GM21825 (cell line): ENCODE measurements at regions not wholly inside any gene's neighbourhood (a gene's known extent, or its start where the extent isn't known, plus 50 kb on each side); places are given as distances from the start of the nearest gene placed in this dataset.

ENCODE experiments used
- ATAC-seq: cut with Tn5 transposase; IDR thresholded peaks from one replicate; pipeline ENCODE4 v1.9.1; 2021; ENCODE audit warnings: mild to moderate bottlenecking, moderate library complexity; ENCODE audit not compliant: unreplicated experiment

DNA sequence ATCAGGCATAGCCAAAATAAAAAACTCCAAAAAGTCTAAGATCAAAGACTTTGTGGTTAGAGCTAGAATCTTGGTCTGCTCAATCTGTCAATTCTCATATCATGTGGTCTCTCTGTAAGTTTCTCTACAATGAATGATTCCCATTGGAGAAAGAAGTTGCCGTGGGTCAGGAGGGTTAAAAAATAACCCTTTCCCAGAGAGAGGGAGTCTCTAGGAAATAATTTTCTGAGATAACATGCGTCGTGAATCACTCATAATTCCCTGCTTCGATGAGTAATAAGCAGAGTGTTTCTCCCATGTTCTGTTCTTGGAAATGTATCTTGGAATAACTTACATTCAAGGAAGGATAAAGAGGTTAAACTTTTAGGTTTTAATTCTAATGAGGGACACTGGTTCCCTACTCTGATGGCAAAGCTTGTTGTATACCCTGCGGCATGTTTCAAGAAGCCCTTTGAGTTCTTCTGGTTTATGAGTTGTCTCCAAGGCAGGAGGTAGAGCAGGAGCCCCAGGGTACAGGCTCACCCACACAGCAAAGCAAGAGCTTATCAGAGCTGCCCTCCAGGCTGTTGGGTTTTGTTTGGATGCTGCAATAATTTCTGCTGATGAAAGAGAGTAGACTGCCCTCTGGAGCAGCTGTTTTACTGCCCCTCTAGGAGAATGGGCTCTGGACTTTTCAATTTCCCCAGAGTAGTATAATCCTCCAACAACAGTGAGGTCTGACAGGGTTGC, 599.1 kb downstream of the QKI start:
- no peak for ATAC-seq

DNA sequence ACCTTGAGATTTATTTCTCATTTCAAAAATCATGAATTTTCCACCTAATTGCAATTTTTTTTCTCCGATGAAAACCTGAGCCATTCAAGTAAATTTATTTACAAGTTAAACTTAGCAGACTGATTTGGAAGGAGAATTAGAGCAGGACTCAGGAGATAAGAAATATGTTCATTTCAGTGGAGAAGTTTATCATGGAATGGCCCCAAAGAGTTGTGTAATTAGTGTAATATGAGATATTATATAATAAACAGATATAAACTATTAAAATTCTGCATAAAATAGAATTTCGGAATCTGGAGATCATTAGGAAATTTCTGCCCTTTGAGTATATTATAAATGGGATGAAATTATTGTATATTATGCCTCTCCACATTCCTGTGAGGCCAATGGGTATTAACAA, 596.8 kb downstream of the QKI start:
- ATAC-seq, result no peak

DNA sequence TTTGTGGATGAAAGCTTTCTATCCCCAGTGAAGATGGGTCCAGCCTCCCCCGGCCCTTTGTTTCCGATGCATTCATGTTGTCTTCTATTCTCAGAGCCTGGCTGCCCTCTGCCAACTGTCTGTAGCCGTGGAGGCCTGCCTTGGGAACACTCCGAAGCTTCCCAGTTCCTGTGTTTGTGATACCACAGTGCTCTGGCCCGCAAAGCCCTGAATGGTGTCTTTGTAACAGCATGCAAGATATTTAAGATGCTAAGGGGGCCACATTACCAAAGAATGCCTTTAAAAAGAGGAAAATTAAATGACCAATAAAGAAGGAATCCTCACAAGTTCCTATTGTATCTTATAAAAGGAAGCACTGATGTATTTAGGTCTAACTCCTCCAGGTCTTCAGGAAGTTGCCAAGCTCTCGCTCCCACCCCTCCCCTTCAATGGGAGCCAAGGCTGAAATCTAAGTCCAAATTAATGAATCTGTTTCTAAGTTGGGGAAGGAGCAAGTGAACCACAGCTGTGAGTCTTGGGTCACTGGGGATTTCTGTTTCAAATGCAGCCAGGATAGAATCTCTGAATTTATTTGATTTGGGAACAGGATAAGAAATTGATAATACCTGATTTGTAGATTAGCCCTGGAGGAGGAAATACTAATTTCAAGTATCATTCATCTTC, 596.1 kb downstream of the QKI start:
- no peak for ATAC-seq

DNA sequence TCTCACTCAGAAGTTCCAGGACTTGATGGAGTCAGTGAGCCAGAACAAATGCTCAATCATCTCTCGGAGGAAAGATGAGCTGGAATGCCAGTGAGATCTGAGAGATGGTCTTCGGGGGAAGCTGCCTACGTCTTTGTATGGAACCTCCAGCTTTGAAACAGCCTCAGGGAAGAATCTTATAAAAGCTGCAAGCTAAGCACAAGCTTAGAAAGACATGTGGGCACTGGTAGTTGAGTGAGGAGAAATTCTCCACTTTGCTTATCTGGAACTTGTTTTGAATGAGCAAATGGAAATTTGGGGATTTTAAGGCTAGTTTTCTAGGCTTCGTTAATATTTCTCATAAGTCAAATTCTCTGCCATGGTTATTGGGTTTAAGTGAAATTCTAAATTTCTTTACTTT, 594.4 kb downstream of the QKI start:
- no peak for ATAC-seq

DNA sequence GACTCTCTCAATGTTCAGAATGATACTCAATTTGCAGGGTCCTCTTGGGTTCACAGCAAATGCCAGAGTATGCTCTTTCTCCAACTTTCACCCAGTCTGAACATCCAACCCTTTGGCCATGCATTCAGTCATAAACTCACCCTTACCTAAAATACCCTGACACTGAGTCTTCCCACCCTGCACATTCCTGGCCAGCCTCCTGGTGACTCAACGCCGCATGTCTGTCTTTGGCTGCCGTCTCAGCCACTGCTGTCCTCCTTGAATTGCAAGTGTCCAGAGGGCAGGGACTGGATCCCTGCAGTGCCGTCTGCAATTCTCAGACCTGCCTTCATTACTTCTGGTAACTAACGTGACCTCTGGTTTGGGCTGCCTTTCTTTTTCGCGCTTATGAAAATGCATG, 593.4 kb downstream of the QKI start:
- no peak for ATAC-seq

DNA sequence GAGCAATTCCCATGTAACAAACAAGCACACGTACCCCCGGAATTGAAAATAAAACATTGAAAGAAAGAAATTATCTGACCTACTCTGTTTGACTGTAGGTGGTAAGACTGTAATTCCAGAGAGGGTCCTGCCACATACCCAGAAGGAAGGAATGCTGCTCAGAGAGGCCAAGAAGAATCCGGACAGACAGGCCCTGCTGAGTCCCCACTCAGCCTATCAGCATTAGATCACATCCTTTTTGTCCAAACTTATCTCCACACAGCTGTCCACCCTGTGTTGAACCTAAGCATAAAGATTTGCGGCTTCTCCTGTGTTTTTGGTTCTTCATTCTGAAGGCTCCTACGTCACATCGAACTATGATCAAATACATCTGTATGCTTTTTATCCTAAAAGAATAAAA, 591.9 kb downstream of the QKI start:
- ATAC-seq, result no peak

DNA sequence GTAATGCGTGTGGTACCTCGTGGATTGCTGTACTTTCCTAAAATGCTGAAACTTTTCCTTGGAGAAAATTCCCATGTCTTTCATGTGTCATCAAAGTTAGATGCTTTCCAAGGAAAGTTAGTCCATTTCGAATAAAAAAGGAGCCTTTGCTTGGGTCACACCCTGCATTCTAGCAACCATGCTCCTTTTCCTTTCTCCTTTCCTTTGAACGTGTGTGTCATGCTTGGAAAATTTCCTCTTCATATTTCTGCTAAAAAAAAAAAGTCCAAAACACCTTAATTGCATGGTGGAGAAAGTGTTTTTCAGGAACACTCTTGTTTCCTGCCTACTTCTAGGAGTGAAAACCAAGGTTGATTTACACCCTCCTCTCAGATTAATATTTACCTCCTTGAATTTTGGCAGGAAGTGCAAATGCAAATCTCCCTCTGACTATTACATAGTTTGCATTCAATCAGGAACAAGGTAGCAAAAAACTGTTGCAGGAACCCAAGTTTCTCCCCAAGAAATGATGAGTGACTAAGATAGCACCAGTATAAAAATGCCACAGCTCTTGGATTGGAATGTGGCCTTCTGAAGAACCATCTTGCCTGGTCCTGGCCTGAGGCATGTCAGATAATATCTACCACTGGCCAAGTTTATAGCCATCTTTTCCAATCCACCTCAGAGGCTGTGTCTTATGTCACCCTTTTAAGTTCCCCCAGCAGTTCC, 590.6 kb downstream of the QKI start:
- no peak for ATAC-seq

DNA sequence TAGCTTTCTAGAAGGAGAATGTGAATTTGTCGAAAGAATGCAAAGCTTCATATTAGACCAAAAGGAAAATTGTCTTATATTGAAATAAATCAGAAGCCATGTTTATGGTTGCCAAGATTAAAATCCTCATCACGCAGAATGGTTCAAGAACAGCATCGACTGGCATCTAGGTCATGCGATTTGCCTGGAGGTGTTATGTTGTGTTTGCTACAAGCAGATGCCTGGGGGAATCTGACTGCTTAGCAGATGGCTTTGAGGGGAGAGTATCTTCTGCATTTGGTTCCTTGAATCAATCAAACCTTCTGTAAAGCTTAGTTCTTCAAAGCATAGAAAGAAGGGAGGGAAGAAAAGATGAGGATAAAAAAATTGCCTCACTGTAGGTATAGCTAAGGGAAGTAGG, 585.8 kb downstream of the QKI start:
- no peak for ATAC-seq

DNA sequence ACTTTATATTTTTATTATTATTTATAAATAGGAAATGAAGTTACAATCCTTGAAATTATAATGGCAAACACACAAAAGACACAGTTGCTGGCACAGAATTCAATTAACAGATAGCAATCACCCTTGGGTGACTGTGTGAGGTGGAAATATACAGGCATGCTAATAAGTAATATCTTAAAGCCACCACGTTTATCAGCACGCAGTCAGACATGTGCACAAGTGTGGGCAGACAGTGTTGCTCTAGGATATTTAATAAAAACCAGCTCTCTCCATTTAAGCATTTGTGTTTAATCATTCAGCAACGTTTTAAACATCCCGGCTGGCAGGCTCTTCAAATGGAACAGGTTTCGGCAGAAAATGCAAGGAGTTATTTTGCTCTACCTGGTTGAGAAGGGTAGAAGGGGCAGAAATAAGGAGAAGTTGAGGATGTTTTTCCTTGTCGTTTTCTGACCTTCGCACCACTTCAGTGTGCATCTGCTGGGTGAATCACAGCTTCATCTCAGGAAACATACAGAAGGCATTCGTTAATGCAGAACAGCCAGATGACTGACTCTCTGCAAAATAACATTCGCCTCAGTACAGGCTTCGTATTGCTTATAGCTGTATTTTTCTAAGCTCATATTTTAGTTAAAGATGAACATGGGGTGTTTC, 585.1 kb downstream of the QKI start:
- ATAC-seq, result no peak

DNA sequence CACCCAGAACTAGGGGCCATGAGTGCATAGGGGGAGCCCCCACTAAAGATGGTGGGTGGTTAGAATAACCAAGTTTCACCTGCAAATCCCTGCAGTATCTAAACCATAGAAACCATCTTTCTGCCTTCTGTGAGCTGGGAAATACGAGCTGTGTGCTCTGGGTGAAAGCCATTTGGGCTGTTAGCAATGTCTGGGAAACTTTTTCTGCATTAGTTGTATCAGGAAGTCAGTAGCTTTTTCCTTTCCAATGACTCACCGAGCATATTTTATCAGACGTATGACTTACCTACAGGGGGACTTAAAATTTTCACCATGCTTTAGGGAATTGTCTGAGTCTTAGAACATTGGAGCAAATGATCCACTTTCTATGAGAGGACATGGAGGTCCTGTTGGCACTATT, 584.0 kb downstream of the QKI start:
- ATAC-seq, result no peak

DNA sequence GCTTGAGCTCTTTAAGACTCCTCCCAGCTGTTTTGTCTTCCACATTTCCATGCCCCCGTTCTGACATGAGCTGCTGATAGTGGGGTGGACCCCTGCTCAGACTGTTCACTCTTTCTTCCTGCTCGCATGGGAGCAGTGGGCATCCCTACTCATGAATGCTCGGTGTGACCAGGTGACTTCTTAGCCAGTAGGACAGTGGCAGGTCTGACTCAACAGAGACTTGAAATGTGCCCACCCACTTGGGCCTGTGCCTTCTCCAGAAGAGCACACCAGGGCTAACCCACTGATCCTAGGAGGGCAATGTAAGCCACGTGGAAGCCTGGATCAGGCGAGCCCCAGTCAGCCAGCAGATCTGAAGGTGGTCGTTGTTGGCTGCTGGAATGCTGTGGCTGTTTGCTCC, 582.0 kb downstream of the QKI start:
- no peak for ATAC-seq

DNA sequence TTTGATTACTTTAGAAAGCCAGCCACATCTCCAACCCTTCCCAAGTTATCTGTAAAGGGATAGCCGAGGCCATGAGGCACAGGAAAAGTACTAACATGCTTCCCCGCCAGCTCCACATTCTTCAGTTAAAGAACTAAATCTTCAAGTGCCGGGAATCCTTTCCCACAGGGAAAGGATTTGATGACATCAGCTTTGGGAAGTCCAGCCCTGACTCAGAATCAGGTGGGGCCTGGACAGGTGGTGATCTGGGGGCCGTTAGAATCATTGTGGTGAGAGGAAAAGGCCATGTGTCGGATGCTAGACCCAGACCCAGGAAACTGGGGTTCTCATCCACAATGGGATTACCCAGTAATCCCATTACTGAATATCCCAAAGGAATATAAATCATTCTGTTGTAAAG, 580.0 kb downstream of the QKI start:
- no peak for ATAC-seq

DNA sequence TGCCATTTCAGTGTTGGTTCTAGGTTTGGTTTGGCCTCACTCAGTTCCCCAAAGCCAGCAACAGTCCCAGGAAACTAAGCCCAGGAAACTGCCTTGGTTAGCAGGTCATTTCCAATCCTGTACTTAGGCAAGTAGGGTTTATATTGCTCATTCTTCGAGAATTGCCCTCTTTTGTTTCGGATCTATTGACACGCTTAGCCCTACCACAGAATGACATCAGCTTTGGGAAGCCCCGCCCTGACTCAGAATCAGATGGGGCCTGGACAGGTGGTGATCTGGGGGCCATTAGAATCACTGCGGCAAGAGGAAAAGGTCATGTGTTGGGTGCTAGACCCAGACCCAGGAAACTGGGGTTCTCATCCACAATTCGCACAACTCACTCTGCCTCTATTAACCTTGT, 578.2 kb downstream of the QKI start:
- ATAC-seq, result no peak

DNA sequence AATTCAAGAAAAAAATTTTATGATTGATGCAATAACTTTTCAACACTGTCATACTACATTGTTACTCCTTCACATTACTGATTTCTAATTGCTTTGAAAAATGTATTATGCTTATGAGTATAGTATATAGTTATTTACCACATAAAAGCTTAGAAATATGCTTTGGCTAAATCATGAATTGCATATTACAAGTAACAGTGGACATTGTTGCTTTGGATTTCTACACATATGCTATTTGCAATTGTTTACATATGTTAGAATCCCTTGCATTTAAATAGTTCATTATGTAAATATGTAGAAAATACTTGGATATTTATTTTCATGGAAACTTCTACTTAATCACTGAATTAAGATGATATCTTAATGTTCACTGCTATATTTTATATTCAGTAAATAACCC, 577.5 kb downstream of the QKI start:
- ATAC-seq, result no peak

DNA sequence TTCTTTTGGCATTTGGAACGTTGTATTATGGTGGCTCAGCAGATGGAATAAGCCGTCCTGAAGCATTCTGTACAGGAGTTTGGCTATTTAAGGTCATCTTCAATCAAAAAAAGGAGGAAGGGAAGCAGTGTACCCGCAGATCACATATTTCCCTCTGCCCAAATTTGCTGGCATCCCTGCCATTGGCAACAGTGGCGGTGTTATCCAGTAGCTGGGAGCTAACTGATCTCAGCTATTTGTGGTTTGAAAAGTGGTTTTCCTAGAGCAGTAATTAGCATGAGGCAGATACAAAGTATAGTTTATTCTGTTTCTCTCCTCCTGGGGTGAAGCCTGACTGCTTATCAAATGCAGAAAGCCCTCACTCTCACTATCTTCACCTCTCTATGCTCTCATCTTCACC, 576.8 kb downstream of the QKI start:
- ATAC-seq, result no peak

DNA sequence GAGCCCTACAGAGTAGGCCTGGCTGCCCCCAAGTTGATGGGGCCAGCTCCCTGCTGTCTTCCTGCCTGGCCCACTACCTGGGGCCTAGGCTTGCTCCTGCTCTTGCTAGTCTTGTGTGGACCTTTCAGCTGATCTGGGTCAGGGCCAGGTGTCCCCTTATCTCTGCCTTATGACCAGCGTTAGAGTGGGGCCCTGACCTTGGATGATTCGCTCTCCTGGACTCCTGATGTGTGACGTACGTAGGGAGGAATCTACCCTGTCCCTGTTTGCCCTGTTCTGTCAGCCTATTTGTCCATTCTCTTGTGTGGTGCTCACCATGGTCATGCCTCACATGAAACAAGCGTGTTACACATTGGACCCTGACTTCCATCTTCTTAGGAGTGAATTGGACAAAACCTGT, 571.8 kb downstream of the QKI start:
- ATAC-seq, result no peak

DNA sequence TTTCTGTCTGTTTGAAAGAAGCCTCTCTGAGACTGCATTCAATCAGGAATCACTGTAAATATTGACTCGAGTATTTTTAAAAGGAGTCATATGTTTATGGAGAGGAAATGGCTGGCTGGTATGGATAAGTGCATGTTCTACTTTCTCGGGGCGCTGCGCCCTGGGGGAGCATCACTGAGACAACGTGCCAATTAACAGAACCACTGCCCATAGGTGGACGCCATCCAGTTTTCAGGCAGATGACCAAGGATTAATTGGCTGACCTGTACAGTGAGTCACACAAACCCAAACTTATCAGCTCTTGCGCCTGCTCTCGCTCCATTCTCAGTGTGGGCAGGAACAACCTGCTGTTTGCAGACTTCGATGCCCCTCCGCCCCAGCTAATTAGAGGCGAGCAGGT, 571.2 kb downstream of the QKI start:
- ATAC-seq, result no peak

DNA sequence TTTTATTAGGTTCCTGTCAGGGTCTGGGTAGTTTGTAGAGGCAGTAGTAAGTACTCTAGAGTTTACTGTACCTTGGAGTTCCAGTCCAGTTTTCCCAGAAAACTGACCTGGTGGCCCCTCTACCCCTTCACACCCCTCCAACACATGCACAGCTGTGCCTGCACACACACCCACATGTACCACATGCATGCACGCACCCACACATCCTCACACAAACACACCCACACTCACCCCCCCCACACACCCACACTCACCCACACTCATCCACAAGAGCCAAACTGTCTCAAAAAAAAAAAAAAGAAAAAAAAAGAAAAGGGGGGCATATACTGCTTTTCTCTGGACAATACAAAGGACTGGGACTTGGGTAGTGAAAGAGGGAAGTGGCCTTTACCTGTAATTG, 570.5 kb downstream of the QKI start:
- no peak for ATAC-seq

DNA sequence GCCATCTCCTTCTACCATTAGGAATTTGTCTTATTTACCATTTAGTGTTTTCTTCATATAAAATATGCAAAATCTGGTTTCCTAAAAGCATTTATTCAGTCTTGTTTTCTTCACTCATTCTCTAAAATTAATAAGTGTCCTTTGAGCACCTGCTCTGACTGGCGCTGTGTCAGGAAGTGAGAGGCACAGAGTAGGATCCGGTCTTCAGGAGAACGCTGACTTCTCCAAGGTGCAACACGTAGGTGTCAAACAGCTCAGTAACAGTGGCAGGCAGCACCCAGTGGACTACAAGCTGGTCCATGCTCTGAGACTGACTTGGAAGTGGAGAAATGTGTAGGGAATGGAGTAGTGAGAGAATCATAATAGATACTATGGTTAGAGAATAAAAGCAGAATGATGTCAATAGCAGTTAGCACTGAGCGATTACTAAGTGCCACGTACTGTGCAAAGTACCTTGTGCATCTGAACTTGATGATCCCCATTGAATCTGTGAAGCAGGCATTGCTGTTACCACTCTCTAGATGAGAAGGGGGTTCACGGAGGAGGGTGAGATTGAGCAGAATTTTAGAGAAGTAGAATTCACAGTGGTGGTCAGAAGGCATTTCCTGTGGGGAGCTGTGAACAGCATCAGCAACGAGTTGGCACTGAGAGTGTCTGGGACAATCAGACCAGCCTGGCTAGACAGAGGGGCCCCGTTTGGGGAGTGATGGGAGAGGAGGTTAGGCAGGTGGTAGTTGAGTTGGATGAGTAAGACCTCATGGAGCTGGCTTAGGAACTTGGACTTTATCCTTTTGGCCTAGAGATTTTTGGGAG, 569.8 kb downstream of the QKI start:
- ATAC-seq, result no peak

DNA sequence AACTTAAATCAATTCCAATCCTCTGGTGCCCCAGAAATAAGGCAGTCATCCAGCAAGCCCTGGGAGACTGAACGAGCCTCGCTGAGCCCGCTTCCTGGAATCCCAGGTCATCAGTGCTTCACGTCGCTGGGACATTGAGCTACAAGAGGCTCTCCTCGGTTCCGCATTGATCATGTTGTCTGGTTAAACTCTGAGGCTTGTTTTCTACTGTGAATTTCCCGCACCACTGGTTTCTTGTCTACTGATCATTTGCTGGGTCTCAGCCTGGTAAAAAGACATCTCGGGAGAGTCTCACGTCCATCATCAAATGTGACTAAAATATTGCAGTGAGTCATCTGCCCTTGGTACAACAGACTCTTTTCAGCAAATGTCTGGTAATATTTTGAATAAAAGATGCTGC, 569.2 kb downstream of the QKI start:
- no peak for ATAC-seq

DNA sequence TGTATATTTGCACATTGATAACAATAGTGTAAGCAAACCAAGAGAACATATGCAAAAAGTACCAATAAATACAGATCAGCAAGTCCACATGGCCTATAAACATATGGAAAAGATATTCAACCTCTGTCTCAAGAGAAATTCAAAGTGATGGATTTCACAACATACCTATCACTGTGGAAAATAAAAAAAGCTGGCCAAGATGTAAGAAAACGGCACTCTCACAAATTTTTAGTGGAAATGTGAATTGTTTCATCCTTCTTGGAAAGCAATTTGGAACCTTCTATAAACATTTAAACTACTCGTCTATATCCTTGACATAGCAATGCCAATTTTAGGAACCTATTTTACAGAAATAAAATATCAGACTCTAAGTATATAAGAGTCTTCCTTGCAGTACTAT, 559.8 kb downstream of the QKI start:
- no peak for ATAC-seq
